ENCODE measurements at regions not wholly inside any gene's neighbourhood (a gene's known extent, or its start where the extent isn't known, plus 50 kb on each side); places are given as distances from the start of the nearest gene placed in this dataset.

- DNase-seq: no peak
These were observed 409.8 kb upstream of the SMIM21 start for GRCh38 chr18:75837316-75837715.

GRCh38 chr18:75836516-75836915 lies 409.0 kb upstream of the SMIM21 start:
- no peak for DNase-seq

GRCh38 chr18:75831960-75832359 lies 404.5 kb upstream of the SMIM21 start:
- DNase-seq: no peak

GRCh38 chr18:75830828-75831227 lies 403.3 kb upstream of the SMIM21 start:
- no peak for DNase-seq

GRCh38 chr18:75829091-75829490 lies 401.6 kb upstream of the SMIM21 start:
- DNase-seq: no peak

- no peak for DNase-seq
These were observed 400.9 kb upstream of the SMIM21 start for GRCh38 chr18:75828379-75828778.

DNA sequence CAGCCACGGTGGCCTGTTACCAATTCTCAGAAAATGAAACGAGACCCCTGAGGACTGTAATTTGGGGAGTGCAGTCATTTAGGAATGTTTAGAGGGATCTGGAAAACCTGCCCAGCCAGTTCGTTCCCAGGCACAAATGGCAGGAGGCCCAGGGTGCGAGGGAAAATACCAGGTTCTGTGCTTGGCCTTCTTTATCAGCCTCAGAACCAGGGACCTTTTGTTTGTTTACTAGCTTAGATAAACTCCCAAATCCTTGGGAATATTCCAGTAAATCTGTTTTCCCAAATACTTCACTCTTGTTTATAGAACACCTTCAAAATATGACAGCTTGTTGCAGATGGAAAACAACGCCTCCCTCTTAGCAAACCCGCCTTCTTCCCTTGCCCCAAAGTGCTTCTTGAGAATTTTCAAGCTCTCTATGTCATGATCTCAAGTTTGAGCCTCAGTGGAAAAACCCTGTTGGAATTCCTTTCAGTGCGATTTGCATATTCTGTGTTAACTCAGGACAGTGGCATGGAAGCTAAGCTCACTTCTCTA lies 400.3 kb upstream of the SMIM21 start:
- no peak for DNase-seq

DNA sequence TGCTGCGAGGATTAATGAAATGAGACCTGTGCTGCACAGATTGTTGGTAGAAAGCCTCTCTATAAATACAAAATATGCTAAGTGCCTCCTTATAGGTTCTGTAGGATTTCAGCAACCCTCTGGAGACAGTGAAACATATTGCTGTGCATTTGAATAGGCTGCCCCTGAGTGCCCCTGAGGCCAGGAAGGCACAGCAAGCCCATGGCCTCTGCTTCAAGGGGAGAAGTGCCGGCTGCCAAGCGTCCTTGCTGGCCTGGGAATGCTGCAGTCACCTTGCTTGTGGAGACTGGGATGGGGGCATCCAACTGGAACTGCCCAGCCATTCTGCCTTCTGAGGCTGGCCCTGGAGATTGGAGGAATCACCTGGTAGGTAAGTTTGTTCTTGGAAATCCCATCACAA lies 397.2 kb upstream of the SMIM21 start:
- no peak for DNase-seq

DNA sequence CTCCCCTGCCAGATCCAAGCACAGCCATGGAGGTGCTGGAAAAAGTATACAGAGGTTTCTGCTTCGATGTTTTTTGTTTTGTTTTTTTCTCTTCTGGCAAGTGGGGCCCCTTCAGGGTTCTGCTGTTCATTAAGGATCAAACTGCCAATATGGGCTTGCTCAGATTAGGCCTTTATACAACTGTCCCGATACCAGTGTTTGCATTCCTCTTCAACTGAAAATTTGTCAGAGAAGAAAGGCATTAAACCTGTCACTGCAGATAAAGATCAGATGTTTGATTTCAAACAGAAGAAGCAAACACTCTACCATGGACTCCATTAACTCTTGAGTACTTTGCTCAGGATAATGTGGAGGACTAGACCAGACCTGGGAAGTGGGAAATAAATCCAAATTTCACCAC lies 396.0 kb upstream of the SMIM21 start:
- no peak for DNase-seq

- no peak for DNase-seq
These were observed 390.9 kb upstream of the SMIM21 start for GRCh38 chr18:75818383-75818782.

DNA sequence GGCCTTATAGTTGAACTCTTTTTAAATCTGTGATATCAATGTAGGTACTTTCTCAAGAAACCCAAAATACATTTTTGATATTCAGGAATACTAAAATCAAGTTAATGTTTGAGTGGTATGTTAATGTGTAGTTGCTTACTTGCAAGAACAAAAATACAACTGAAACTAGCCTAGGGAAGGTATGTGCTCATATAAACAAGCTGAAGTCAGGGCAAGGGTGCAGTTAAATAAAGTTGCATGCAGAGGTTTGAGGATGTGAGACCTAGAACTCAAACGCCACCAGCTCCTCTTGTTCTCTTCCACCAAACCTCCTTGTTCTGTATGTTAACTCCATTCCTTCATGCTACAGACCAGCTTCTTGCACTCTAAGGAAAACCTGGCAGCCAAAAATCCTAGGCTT lies 388.3 kb upstream of the SMIM21 start:
- DNase-seq: no peak

- DNase-seq: no peak
These were observed 385.3 kb upstream of the SMIM21 start for GRCh38 chr18:75812761-75813160.

GRCh38 chr18:75810961-75811551 lies 383.6 kb upstream of the SMIM21 start:
- DNase-seq: peak; percentile 87

DNA sequence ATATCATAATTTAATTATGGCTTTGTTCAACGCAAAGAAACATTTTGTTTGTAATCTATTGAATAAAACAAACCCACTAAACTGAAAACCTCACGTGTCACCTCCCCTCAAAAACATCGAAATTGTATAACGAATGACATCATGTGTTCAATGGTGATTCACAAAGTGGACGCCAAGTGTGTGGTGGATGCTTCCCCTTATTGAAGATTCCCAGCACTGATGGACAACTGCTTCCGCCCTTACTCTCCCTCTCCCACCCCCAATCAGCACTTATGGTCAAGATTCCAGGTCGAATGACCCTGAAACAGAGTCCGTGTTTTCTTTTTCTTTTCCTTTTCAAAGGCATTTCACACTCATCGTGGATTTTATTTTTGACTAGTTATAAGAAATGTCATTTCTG lies 383.0 kb upstream of the SMIM21 start:
- no peak for DNase-seq

- no peak for DNase-seq
These were observed 382.4 kb upstream of the SMIM21 start for GRCh38 chr18:75809926-75810255.

DNA sequence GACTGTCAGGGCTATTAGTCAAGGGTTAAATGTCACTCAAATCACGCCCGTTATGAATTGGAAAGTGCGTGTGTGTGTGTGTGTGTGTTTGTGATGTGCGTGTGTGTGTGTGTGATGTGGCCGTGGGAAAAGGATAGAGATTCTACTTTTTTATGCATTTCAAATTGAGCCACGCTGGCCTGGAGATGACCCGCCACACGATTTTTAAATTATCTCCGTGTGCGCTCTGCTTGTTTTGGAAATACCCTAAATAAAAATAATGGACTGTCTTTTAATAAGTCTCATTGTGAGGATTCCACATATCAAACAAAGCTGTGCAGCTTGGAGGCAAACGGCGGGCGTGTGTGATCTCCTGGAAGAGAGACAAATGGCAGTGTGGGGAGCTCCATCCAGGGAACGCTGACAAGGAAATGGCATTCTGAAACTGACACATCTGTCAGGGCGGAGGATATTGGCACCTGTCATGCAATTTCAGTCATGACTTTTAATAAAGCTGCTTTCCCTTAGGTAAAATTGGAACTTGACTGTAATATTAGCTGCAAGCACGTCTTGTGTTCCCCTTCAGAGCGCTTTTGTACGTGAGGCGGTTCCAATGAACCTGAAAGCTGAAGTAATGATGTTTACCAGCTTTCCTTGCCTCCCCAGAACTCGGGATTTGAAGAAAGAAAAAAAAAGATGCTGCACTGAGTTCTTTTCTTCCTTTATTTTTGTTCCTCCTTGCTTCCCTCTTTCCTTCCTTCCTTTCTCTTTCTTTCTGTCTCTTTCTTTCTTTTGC lies 381.8 kb upstream of the SMIM21 start:
- DNase-seq: no peak

- DNase-seq: no peak
These were observed 377.8 kb upstream of the SMIM21 start for GRCh38 chr18:75805265-75805664.

DNA sequence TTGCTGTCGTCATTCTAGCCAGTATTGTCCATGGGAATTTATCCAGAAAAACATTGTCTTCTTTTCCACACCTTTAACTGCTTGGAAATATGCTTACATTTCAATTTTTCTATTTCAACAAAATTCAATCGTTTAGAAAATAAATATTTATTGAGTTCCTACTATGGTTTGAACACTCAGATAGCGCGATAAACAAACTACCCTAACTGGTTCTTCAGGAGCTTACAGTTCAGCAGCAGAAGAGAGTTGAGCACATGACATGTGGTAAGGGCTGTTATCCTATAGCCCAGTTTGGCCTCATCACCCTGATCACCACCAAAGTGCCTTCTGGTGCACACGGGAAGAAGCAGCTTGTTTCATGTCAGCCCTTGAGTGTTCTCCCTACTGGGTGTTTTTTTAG lies 375.2 kb upstream of the SMIM21 start:
- DNase-seq: no peak

GRCh38 chr18:75801178-75801577 lies 373.7 kb upstream of the SMIM21 start:
- no peak for DNase-seq

DNA sequence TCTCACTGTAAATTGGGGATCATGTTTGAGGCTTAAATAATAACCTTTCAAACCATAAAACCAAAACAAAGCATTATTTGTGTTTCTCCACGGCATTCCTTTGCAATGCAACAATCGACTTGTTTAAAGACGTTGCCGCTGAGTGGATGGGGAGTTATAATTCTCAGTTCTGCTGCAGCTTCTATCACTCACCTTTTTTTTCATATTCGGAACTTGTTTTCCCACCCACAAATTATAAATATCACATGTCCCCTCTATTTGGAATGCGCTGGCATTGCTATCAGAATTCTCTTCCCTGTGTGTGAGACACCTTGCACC lies 372.8 kb upstream of the SMIM21 start:
- no peak for DNase-seq

DNA sequence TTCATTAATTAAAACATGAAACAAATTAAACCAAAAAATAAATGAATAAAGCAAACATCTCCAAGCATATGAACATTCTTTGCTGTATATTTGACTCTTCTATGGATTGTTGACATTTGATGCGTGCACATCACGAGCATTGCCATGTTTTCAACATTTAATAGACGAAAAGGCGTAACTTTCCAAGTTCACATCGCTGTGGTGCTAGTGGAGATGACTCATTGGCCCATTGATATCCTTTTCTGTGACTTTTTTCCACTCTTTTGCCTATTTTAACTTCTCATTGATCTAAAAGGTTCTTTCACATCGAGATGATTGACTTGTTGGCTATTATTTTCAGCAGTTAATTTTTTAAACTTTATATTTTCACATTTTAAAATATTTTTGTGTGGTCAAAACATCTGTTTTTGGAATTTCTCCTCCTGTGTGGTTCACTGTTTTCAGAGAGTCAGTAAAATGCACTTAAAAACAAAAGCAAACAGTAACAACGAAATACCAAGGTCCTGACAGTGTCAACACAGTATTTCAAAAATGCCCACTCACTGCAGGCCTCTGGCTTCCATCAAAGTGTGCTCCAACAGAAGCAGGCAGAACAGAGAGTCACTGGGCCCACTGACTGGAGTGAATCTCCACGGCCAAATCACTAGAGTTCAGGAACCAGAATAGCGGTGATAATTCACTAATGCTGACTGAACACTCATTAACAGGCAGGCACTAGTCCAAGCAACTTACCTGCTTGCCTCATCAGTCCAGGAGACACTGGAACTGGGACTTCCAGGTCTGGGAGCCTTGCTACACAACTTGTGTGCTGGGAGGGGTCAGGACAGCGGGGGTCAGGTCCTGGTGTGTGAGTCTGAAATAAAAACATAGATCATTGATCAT lies 372.2 kb upstream of the SMIM21 start:
- no peak for DNase-seq

GRCh38 chr18:75797046-75797445 lies 369.5 kb upstream of the SMIM21 start:
- DNase-seq: no peak

DNA sequence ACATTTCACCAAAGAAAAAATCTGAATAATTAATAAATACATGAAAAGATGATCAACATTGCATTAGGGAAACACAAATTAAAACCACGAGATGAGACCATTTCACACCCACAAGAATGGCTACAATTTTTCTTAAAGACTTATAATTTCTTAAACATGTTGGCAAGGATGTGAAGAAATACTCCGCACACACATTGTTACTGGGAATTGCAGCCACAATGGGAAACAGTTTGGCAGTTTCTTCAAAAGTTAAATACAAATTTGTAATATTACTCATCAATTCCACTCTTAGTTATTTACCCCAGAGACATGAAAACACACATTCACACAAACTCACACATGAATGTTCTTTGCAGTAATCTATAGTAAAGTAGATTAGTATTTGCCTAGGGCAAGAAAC lies 363.3 kb upstream of the SMIM21 start:
- DNase-seq: no peak

- no peak for DNase-seq
These were observed 362.6 kb upstream of the SMIM21 start for GRCh38 chr18:75790111-75790510.
